Tibial nerve (tissue), 4 donors: ENCODE measurements at regions not wholly inside any gene's neighbourhood (a gene's known extent, or its start where the extent isn't known, plus 50 kb on each side); places are given as distances from the start of the nearest gene placed in this dataset.

Experiments
- DNase-seq, 2 donors: peaks; one replicate each; pipeline ENCODE4 v3.0.0-alpha.2; 2019; ENCODE audit warnings: low spot score in 2 of 2
- H3K27ac ChIP-seq, 4 donors: fragments of 200-600 bp; sonication (generic) in 3 of 4; one replicate each; pipeline ENCODE4 v1.5.1; 2017 to 2019; ENCODE audit warnings: mild to moderate bottlenecking in 1 of 4
- H3K27me3 ChIP-seq, 2 donors: fragments of 200-600 bp; sonication (generic) in 1 of 2; one replicate each; pipeline versions ENCODE4 v1.5.1 to v1.6.0; 2017 to 2019
- H3K36me3 ChIP-seq, 3 donors: fragments of 200-600 bp; sonication (generic); one replicate each; pipeline ENCODE4 v1.5.1; 2018 to 2019
- H3K4me1 ChIP-seq, 4 donors: fragments of 200-600 bp; sonication (generic) in 3 of 4; one replicate each; pipeline ENCODE4 v1.5.1; 2017 to 2019
- H3K4me3 ChIP-seq, 4 donors: fragments of 200-600 bp; sonication (generic) in 3 of 4; one replicate each; pipeline ENCODE4 v1.5.1; 2017 to 2019; ENCODE audit warnings: mild to moderate bottlenecking in 1 of 4, moderate library complexity in 1 of 4
- H3K9me3 ChIP-seq, 4 donors: fragments of 200-600 bp; sonication (generic) in 3 of 4; one replicate each; pipeline ENCODE4 v1.5.1; 2017 to 2019
- EP300 ChIP-seq, 2 donors: sonication (generic); formaldehyde crosslinking; IDR thresholded peaks; one replicate each; pipeline ENCODE4 v1.6.1; 2017; ENCODE audit warnings: antibody characterized with exemption in 2 of 2, mild to moderate bottlenecking in 1 of 2
- POLR2A ChIP-seq, 2 donors: fragments of 450-650 bp; IDR thresholded peaks; one replicate each; pipeline ENCODE4 v1.6.1; 2017; ENCODE audit warnings: antibody characterized with exemption in 2 of 2, mild to moderate bottlenecking in 2 of 2, moderate library complexity in 2 of 2
- WGBS, 2 donors: methylation state at CpG; one replicate each; pipeline ENCODE4 v1.1.5; 2018; 5-methylcytosine and 5-hydroxymethylcytosine counted together
- TF ChIP-seq, protein P1 (sequence below), 5 experiments: fragments of 200-600 bp in 3 of 5; fragments of 450-650 bp in 2 of 5; sonication (generic) in 3 of 5; IDR thresholded peaks; one replicate each; pipeline ENCODE4 v1.5.1; 2016 to 2019; ENCODE audit warnings: antibody characterized with exemption in 5 of 5, mild to moderate bottlenecking in 3 of 5, moderate library complexity in 2 of 5

DNA sequence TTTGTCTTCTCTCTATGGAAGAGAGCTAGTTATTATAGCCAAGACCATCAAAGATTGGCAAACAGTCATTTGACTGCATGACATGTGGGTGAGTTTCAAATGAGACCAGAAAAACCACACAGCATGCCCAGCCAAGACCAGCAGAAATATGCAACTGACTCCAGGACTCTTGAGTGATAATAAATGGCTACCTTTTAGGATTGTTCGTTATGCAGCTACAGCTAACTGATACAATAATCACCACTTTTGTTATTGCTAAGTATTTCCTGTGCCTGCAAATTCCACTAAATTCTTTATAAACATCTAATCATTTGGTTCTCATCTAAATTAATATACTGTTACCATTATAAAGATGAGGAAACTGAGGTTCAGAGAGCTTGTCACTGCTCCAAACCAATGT, 528.4 kb upstream of the TBX3 start:
- TF ChIP-seq EP300 (IDR thresholded peaks at IDR 0.05) (no peak), POLR2A (IDR thresholded peaks at IDR 0.05) (no peak)
- TF ChIP-seq, protein P1, sequence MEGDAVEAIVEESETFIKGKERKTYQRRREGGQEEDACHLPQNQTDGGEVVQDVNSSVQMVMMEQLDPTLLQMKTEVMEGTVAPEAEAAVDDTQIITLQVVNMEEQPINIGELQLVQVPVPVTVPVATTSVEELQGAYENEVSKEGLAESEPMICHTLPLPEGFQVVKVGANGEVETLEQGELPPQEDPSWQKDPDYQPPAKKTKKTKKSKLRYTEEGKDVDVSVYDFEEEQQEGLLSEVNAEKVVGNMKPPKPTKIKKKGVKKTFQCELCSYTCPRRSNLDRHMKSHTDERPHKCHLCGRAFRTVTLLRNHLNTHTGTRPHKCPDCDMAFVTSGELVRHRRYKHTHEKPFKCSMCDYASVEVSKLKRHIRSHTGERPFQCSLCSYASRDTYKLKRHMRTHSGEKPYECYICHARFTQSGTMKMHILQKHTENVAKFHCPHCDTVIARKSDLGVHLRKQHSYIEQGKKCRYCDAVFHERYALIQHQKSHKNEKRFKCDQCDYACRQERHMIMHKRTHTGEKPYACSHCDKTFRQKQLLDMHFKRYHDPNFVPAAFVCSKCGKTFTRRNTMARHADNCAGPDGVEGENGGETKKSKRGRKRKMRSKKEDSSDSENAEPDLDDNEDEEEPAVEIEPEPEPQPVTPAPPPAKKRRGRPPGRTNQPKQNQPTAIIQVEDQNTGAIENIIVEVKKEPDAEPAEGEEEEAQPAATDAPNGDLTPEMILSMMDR (IDR thresholded peaks at IDR 0.05): no peak
- Histone ChIP-seq H3K27ac (no peak overlapping the region), H3K9me3 (no peaks in the 10 kb centered on the region), H3K4me1 (peaks cover 0 to 6% (median 0%) of the 10 kb centered on the region in 4 donors), H3K27me3 (no peaks in the 10 kb centered on the region), H3K4me3 (no peak overlapping the region), H3K36me3 (no peaks in the 10 kb centered on the region)
- 0 to 3% methylated on average over 1 of the region's 1 CpG for WGBS, 2 donors
- no peak for DNase-seq

DNA sequence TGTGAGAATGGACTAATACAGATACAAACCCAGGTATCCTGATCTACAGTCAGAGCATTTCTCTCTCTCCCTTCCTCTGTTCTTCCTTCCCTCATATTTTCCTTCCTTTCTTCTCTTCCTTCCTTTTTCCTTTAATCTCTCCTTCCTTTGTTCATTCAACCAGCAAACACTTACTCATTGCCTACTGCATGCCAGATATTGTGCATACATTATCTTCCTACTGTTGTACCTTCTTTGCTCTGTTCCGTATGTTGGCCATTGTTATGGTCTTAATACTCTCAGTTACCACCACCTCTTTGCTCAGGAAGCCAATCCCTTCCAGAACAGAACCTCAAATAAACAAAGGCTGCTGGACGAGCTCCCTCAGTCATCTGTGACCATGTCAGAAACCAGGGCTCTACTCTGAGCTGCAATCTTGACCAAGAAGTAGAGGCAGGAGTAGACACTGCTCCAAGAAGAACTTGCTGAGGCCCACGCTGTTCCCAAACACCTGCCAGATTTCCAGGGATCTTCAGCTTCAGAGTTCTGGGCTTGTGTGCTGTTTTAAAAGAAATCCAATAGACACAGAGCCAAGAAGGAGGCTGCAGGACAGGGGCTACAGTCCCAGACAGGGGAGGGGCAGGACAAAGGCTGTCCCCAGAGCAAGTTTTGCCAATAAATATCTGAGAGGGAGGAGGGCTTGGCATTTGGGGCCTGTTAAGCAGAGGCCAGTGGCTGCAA, 526.7 kb upstream of the TBX3 start:
- no peaks in the 10 kb centered on the region for H3K9me3 ChIP-seq
- no peak overlapping the region for H3K4me3 ChIP-seq
- 67 to 69% methylated on average over 3 of the region's 3 CpGs for WGBS, 2 donors
- no peaks in the 10 kb centered on the region for H3K27me3 ChIP-seq
- DNase-seq: no peak
- TF ChIP-seq EP300 (IDR thresholded peaks at IDR 0.05): no peak
- TF ChIP-seq, protein P1 (IDR thresholded peaks at IDR 0.05): no peak
- TF ChIP-seq POLR2A (IDR thresholded peaks at IDR 0.05): no peak
- no peaks in the 10 kb centered on the region for H3K36me3 ChIP-seq
- H3K27ac ChIP-seq: no peak overlapping the region
- H3K4me1 ChIP-seq: peaks cover 0 to 6% (median 0%) of the 10 kb centered on the region in 4 donors

DNA sequence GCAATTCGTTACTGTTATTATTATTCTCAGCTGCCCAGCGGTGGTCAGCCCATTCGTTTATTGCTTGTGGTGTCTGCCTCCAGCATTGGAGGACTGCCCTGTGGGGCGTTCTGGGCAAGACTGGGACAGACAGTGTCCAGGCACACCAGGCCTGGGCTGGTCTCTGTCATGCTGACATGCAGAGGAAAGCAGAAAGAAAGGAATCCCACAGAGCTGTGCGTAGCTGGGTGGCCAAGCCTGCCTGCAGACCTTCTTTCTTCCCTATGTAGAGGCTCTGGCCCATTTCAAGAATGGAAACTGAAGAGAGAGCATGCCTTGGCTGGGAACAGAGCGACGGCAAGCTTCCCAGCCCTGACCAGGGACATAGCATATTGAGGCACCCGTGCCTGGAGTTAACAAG, 525.3 kb upstream of the TBX3 start:
- DNase-seq: no peak
- H3K27me3 ChIP-seq: no peaks in the 10 kb centered on the region
- TF ChIP-seq, protein P1 (IDR thresholded peaks at IDR 0.05): no peak
- no peak for TF ChIP-seq POLR2A (IDR thresholded peaks at IDR 0.05)
- H3K4me3 ChIP-seq: no peak overlapping the region
- no peaks in the 10 kb centered on the region for H3K9me3 ChIP-seq
- H3K4me1 ChIP-seq: peaks cover 0 to 6% (median 0%) of the 10 kb centered on the region in 4 donors
- 81 to 83% methylated on average over 8 of the region's 8 CpGs for WGBS, 2 donors
- H3K27ac ChIP-seq: no peak overlapping the region
- H3K36me3 ChIP-seq: no peaks in the 10 kb centered on the region

DNA sequence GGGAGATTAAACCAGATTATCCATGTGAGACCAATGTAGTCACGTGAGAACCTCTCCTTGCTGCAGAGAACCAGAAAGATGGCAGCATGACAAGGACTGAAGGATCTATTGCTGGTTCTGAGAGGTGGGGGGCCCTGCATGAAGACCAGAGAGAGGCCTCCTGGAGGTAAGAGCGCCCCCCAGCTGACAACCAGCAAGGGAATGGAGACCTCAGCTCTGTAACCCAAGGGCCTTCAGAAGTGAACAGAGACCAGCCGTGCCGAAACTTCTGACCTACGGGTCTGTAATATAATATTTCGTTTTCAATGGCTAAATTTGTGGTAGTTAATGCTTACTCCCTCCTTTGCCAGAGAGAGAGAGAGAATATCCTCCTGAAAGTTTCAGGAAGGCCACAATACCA, 524.1 kb upstream of the TBX3 start:
- TF ChIP-seq EP300 (IDR thresholded peaks at IDR 0.05): no peak
- TF ChIP-seq, protein P1 (IDR thresholded peaks at IDR 0.05): no peak
- TF ChIP-seq POLR2A (IDR thresholded peaks at IDR 0.05): no peak
- Histone ChIP-seq H3K27ac (no peak overlapping the region), H3K4me1 (peaks cover 0 to 8% (median 0%) of the 10 kb centered on the region in 4 donors), H3K27me3 (no peaks in the 10 kb centered on the region), H3K9me3 (no peaks in the 10 kb centered on the region), H3K36me3 (no peaks in the 10 kb centered on the region), H3K4me3 (no peak overlapping the region)
- DNase-seq: no peak
- WGBS, 2 donors: 88 to 96% methylated on average over 6 of the region's 6 CpGs

DNA sequence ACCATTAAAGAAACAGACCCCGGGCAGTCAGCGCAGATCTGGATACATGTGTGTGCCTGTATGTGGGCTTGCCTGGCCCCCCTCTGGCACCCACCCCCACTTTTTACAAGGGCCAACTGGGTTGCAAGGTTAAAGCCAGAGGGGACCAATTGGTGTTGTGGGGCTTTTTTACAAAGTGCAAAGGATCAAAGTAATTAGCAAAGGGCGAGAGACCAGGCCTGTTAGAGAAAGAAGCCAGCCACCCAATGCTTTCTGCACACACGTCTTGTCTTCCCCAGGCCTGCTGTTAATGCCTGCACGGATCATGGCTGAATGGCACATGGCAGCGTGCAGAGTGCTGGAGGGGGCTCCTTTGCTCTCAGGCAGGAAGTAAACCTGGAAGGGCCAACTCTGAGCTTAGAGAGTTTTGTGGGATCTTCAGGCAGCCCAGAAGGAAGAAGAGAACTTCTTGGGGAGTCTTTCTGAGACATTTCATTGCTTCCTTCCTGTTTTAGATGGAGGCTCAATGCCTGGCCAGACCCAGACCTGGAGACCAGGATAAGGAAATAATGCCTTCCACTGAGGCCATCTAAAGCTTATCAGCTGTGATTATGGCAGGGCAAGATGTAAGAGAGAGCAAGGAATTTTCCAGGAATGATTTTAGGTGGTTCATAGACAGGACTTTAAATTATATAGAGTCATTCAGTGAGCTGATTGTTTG, 523.4 kb upstream of the TBX3 start:
- Histone ChIP-seq H3K4me3 (no peak overlapping the region), H3K27me3 (no peaks in the 10 kb centered on the region), H3K4me1 (peaks cover 0 to 8% (median 0%) of the 10 kb centered on the region in 4 donors), H3K9me3 (no peaks in the 10 kb centered on the region), H3K36me3 (no peaks in the 10 kb centered on the region), H3K27ac (no peak overlapping the region)
- no peak for DNase-seq
- TF ChIP-seq, protein P1 (IDR thresholded peaks at IDR 0.05): no peak
- no peak for TF ChIP-seq POLR2A (IDR thresholded peaks at IDR 0.05)
- WGBS, 2 donors: 78 to 79% methylated on average over 6 of the region's 6 CpGs
